ENCODE measurements at regions not wholly inside any gene's neighbourhood (a gene's known extent, or its start where the extent isn't known, plus 50 kb on each side); places are given as distances from the start of the nearest gene placed in this dataset.

- no peak for DNase-seq (ENCODE audit: low read depth in 2 of 2)
Measured at GRCh38 chr5:125377141-125377540, 630.7 kb upstream of the ZNF608 start.

GRCh38 chr5:125381290-125381689, 634.9 kb upstream of the ZNF608 start:
- DNase-seq (ENCODE audit: low read depth in 2 of 2) = no peak

GRCh38 chr5:125384071-125384470, 637.6 kb upstream of the ZNF608 start:
- no peak for DNase-seq (ENCODE audit: low read depth in 2 of 2)

GRCh38 chr5:125390326-125390725, 643.9 kb upstream of the ZNF608 start:
- DNase-seq (ENCODE audit: low read depth in 2 of 2) = no peak

GRCh38 chr5:125393221-125393815, 646.9 kb upstream of the ZNF608 start:
- no peak for DNase-seq (ENCODE audit: low read depth in 2 of 2)

GRCh38 chr5:125394661-125395280, 648.3 kb upstream of the ZNF608 start:
- DNase-seq (ENCODE audit: low read depth in 2 of 2) = no peak

- no peak for DNase-seq (ENCODE audit: low read depth in 2 of 2)
Measured at GRCh38 chr5:125396462-125396861, 650.0 kb upstream of the ZNF608 start.

- no peak for DNase-seq (ENCODE audit: low read depth in 2 of 2)
Measured at GRCh38 chr5:125398466-125398865, 652.0 kb upstream of the ZNF608 start.

GRCh38 chr5:125399885-125400284, 653.4 kb upstream of the ZNF608 start:
- no peak for DNase-seq (ENCODE audit: low read depth in 2 of 2)

- no peak for DNase-seq (ENCODE audit: low read depth in 2 of 2)
Measured at GRCh38 chr5:125401724-125402622, 655.5 kb upstream of the ZNF608 start.

GRCh38 chr5:125402787-125403186, 656.3 kb upstream of the ZNF608 start:
- no peak for DNase-seq (ENCODE audit: low read depth in 2 of 2)

GRCh38 chr5:125404056-125404455, 657.6 kb upstream of the ZNF608 start:
- DNase-seq (ENCODE audit: low read depth in 2 of 2) = no peak

GRCh38 chr5:125408448-125409233, 662.2 kb upstream of the ZNF608 start:
- DNase-seq (ENCODE audit: low read depth in 2 of 2) = no peak

- DNase-seq (ENCODE audit: low read depth in 2 of 2) = no peak
Measured at GRCh38 chr5:125409234-125409860, 662.9 kb upstream of the ZNF608 start.

- DNase-seq (ENCODE audit: low read depth in 2 of 2) = no peak
Measured at GRCh38 chr5:125409861-125410536, 663.6 kb upstream of the ZNF608 start.

- DNase-seq (ENCODE audit: low read depth in 2 of 2) = no peak
Measured at GRCh38 chr5:125410537-125411070, 664.2 kb upstream of the ZNF608 start.

- DNase-seq (ENCODE audit: low read depth in 2 of 2) = no peak
Measured at GRCh38 chr5:125411071-125411743, 664.8 kb upstream of the ZNF608 start.

- DNase-seq (ENCODE audit: low read depth in 2 of 2) = no peak
Measured at GRCh38 chr5:125411744-125412560, 665.5 kb upstream of the ZNF608 start.

Measured in activated CD4-positive, alpha-beta T cell treated with anti-CD3 and anti-CD28 coated beads for 24 hours (primary cell).